ENCODE measurements at regions not wholly inside any gene's neighbourhood (a gene's known extent, or its start where the extent isn't known, plus 50 kb on each side); places are given as distances from the start of the nearest gene placed in this dataset.

- Histone ChIP-seq H3K27me3 (ENCODE audit: insufficient read depth, low read length) (no peaks in the 10 kb centered on the region), H3K4me3 (ENCODE audit: low read length) (no peak overlapping the region), H3K9me3 (ENCODE audit: insufficient read depth, low read depth, low read length) (no peaks in the 10 kb centered on the region), H3K36me3 (ENCODE audit: insufficient read depth, low read depth, low read length) (no peaks in the 10 kb centered on the region), H3K27ac (ENCODE audit: low read length) (no peak overlapping the region), H3K9ac (ENCODE audit: low read depth, low read length) (no peak overlapping the region), H3K4me1 (ENCODE audit: insufficient read depth, low read length) (no peaks in the 10 kb centered on the region)
Observed at GRCh38 chr3:25365636-25366035, 62.4 kb upstream of the RARB start.

DNA sequence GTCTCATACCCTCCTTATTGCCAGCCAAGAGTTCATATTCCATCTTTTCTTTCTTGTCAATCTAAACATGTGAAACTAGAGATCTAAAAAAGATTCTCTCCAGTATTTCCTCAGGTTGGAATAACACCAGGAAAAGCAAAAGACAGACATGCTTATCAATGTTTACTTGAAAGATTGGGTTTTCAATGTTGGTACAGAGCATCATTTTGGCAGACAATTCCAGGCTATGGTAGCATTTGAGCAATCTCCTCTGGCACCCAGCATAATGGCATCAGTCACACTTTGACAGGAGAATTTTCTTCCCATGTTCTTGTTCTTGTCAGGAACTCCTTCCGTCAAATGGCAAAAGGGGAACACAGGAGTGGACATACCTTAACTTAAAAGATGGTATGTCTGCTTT, 61.0 kb upstream of the RARB start:
- H3K4me1 ChIP-seq (ENCODE audit: insufficient read depth, low read length): no peaks in the 10 kb centered on the region
- H3K27me3 ChIP-seq (ENCODE audit: insufficient read depth, low read length): no peaks in the 10 kb centered on the region
- H3K27ac ChIP-seq (ENCODE audit: low read length): no peak overlapping the region
- H3K9ac ChIP-seq (ENCODE audit: low read depth, low read length): no peak overlapping the region
- H3K9me3 ChIP-seq (ENCODE audit: insufficient read depth, low read depth, low read length): no peaks in the 10 kb centered on the region
- H3K4me3 ChIP-seq (ENCODE audit: low read length): no peak overlapping the region
- no peaks in the 10 kb centered on the region for H3K36me3 ChIP-seq (ENCODE audit: insufficient read depth, low read depth, low read length)

DNA sequence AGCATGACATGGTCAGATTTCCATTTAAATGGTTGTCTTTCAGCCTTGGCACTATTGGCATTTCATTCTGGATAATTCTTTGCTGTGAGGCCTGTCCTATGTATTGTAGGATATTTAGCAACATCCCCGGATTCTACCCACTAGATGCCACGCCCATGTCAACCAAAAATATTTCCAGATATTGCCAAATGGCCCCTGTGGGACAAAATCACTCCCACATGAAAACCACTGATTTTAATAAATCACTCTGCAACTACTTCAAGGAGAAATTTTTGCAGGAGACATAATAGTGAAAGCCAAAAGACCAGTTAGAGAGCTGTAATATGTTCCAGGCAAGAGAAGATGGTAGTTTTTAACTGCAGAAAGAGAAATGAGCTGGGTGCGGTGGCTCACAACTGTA, 55.9 kb upstream of the RARB start:
- no peak overlapping the region for H3K27ac ChIP-seq (ENCODE audit: low read length)
- H3K4me1 ChIP-seq (ENCODE audit: insufficient read depth, low read length): no peaks in the 10 kb centered on the region
- H3K9me3 ChIP-seq (ENCODE audit: insufficient read depth, low read depth, low read length): no peaks in the 10 kb centered on the region
- no peaks in the 10 kb centered on the region for H3K27me3 ChIP-seq (ENCODE audit: insufficient read depth, low read length)
- no peaks in the 10 kb centered on the region for H3K36me3 ChIP-seq (ENCODE audit: insufficient read depth, low read depth, low read length)
- no peak overlapping the region for H3K9ac ChIP-seq (ENCODE audit: low read depth, low read length)
- no peak overlapping the region for H3K4me3 ChIP-seq (ENCODE audit: low read length)

DNA sequence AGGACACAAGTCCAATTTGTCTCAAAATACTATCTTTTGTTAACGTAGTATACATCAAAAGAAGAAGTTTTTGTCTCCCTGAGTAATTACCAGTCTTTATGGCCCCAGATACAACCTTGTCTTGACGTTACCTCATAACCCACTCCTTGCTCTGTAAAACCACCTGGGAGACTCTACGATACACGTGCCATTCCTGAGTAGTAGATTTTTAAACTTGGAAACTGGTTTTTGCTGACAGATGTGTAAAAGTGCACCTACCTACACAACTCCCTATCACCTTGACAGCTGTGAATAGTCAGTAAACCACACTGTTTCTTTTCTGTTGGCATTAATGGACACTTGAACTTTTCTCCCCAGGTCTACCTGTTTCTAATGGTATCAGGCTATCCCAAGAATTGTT, 51.7 kb upstream of the RARB start:
- Histone ChIP-seq H3K4me3 (ENCODE audit: low read length) (no peak overlapping the region), H3K9me3 (ENCODE audit: insufficient read depth, low read depth, low read length) (no peaks in the 10 kb centered on the region), H3K27me3 (ENCODE audit: insufficient read depth, low read length) (no peaks in the 10 kb centered on the region), H3K36me3 (ENCODE audit: insufficient read depth, low read depth, low read length) (no peaks in the 10 kb centered on the region), H3K4me1 (ENCODE audit: insufficient read depth, low read length) (no peaks in the 10 kb centered on the region), H3K27ac (ENCODE audit: low read length) (no peak overlapping the region), H3K9ac (ENCODE audit: low read depth, low read length) (no peak overlapping the region)

- Histone ChIP-seq H3K36me3 (ENCODE audit: insufficient read depth, low read depth, low read length) (no peaks in the 10 kb centered on the region), H3K27ac (ENCODE audit: low read length) (no peak overlapping the region), H3K9ac (ENCODE audit: low read depth, low read length) (no peak overlapping the region), H3K4me3 (ENCODE audit: low read length) (no peak overlapping the region), H3K9me3 (ENCODE audit: insufficient read depth, low read depth, low read length) (no peaks in the 10 kb centered on the region), H3K27me3 (ENCODE audit: insufficient read depth, low read length) (no peaks in the 10 kb centered on the region), H3K4me1 (ENCODE audit: insufficient read depth, low read length) (no peaks in the 10 kb centered on the region)
Observed at GRCh38 chr3:25377042-25377441, 51.0 kb upstream of the RARB start.
